Mesendoderm (in vitro differentiated cells): ENCODE measurements at regions not wholly inside any gene's neighbourhood (a gene's known extent, or its start where the extent isn't known, plus 50 kb on each side); places are given as distances from the start of the nearest gene placed in this dataset. TPM values are rescaled to one million over a fixed set of nuclear protein-coding genes. Genes with fewer than 3 reads are reported as not detected.

ENCODE experiments used
- DNase-seq: peaks from one replicate; pipeline ENCODE4 v3.0.0; 2013
- H2AK5ac ChIP-seq: 2 replicates; pipeline ENCODE4 v1.6.1; 2013; ENCODE audit warnings: low read length, inconsistent platforms
- H2BK120ac ChIP-seq: 2 replicates; pipeline ENCODE4 v1.6.1; 2013; ENCODE audit warnings: low read depth, mild to moderate bottlenecking, low read length, moderate library complexity, mixed read lengths
- H2BK15ac ChIP-seq: replicated peaks from 2 replicates; pipeline ENCODE4 v1.6.1; 2013; ENCODE audit warnings: low read depth, mild to moderate bottlenecking, moderate library complexity
- H2BK5ac ChIP-seq: 2 replicates; pipeline ENCODE4 v1.6.1; 2013; ENCODE audit warnings: low read length, inconsistent platforms
- H3K18ac ChIP-seq: 2 replicates; pipeline ENCODE4 v1.6.1; 2013; ENCODE audit warnings: mild to moderate bottlenecking, low read length, mixed read lengths
- H3K23ac ChIP-seq: one replicate; pipeline ENCODE4 v1.6.1; 2013; ENCODE audit warnings: low read length
- H3K27ac ChIP-seq: 2 replicates; pipeline ENCODE4 v1.5.1; 2013; ENCODE audit warnings: low read depth, mild to moderate bottlenecking, inconsistent platforms, low read length, moderate library complexity
- H3K27me3 ChIP-seq: 2 replicates; pipeline ENCODE4 v1.6.1; 2013; ENCODE audit warnings: low read length, control low read depth, mild to moderate bottlenecking, inconsistent platforms; ENCODE audit not compliant: insufficient read depth, poor library complexity
- H3K36me3 ChIP-seq: 2 replicates; pipeline ENCODE4 v1.6.1; 2013; ENCODE audit warnings: low read length, inconsistent platforms; ENCODE audit not compliant: control insufficient read depth, insufficient read depth
- H3K4ac ChIP-seq: one replicate; pipeline ENCODE4 v1.6.1; 2013; ENCODE audit warnings: low read depth, mild to moderate bottlenecking, low read length, moderate library complexity
- H3K4me1 ChIP-seq: 2 replicates; pipeline ENCODE4 v1.6.1; 2013; ENCODE audit warnings: low read depth, low read length, inconsistent platforms; ENCODE audit not compliant: control insufficient read depth
- H3K4me2 ChIP-seq: 2 replicates; pipeline ENCODE4 v1.6.1; 2013; ENCODE audit warnings: low read length
- H3K4me3 ChIP-seq: 2 replicates; pipeline ENCODE4 v1.5.1; 2013; ENCODE audit warnings: mild to moderate bottlenecking, low read length
- H3K56ac ChIP-seq: one replicate; pipeline ENCODE4 v1.6.1; 2013; ENCODE audit warnings: low read length
- H3K79me1 ChIP-seq: 2 replicates; pipeline ENCODE4 v1.6.1; 2013; ENCODE audit warnings: low read length, inconsistent platforms
- H3K79me2 ChIP-seq: 2 replicates; pipeline ENCODE4 v1.6.1; 2013; ENCODE audit warnings: mild to moderate bottlenecking, low read length; ENCODE audit not compliant: control insufficient read depth, insufficient read depth
- H3K9ac ChIP-seq: 2 replicates; pipeline ENCODE4 v1.6.1; 2013; ENCODE audit warnings: low read length, inconsistent platforms
- H4K5ac ChIP-seq: one replicate; pipeline ENCODE4 v1.6.1; 2013; ENCODE audit warnings: low read length
- H4K8ac ChIP-seq: one replicate; pipeline ENCODE4 v1.6.1; 2013; ENCODE audit warnings: low read depth, mild to moderate bottlenecking, control low read depth, low read length, moderate library complexity
- WGBS: extraction: QIAGEN DNeasy Blood & Tissue Kit; methylation state at CpG from one replicate; pipeline ENCODE4 v1.1.7; 2013; ENCODE audit warnings: low lambda C conversion rate, missing lambda C conversion rate; ENCODE audit not compliant: insufficient coverage; ENCODE audit errors: extremely low coverage; 5-methylcytosine and 5-hydroxymethylcytosine counted together
- small RNA-seq: library from polyadenylated mRNA; stranded (forward); fragments of <200 nt; extraction: miRNeasy Mini kit (QIAGEN cat#:217004); gene quantifications from one replicate; pipeline ENCODE3, GENCODE V24; 2013; ENCODE audit not compliant: insufficient read depth

DNA sequence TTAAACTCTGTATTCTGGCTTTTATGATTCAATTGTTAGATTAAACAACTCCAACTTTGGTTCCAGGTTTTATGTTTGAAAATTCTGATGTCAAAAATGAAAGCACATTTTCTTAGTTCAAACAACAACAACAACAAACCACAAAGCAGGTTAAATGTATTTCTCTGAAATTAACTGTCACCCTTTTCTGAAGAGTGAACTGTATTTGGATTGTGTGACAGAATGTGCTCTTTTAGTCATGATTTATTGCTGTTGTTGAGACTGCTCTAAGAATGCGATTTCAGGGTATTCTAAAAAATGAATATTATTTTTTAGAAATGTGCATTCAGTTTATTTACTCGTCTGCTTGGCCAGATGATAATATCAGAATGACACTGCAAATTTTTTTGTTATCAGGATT lies 144.1 kb downstream of the GNAI1 start:
- Histone ChIP-seq H2BK120ac (no peak overlapping the region), H3K18ac (no peak overlapping the region), H3K4ac (no peak overlapping the region), H3K4me2 (no peak overlapping the region), H3K27ac (no peak overlapping the region), H3K79me1 (no peaks in the 10 kb centered on the region), H3K36me3 (no peaks in the 10 kb centered on the region), H3K9ac (no peak overlapping the region), H3K23ac (no peak overlapping the region), H4K8ac (no peak overlapping the region), H3K79me2 (no peaks in the 10 kb centered on the region), H3K27me3 (no peaks in the 10 kb centered on the region), H2BK5ac (no peak overlapping the region), H3K4me3 (no peak overlapping the region), H4K5ac (no peak overlapping the region), H2AK5ac (no peak overlapping the region), H2BK15ac (no peak overlapping the region), H3K4me1 (no peaks in the 10 kb centered on the region), H3K56ac (no peak overlapping the region)
- no CpG with 5 or more reads among the region's 2 CpGs for WGBS
- DNase-seq, result no peak

DNA sequence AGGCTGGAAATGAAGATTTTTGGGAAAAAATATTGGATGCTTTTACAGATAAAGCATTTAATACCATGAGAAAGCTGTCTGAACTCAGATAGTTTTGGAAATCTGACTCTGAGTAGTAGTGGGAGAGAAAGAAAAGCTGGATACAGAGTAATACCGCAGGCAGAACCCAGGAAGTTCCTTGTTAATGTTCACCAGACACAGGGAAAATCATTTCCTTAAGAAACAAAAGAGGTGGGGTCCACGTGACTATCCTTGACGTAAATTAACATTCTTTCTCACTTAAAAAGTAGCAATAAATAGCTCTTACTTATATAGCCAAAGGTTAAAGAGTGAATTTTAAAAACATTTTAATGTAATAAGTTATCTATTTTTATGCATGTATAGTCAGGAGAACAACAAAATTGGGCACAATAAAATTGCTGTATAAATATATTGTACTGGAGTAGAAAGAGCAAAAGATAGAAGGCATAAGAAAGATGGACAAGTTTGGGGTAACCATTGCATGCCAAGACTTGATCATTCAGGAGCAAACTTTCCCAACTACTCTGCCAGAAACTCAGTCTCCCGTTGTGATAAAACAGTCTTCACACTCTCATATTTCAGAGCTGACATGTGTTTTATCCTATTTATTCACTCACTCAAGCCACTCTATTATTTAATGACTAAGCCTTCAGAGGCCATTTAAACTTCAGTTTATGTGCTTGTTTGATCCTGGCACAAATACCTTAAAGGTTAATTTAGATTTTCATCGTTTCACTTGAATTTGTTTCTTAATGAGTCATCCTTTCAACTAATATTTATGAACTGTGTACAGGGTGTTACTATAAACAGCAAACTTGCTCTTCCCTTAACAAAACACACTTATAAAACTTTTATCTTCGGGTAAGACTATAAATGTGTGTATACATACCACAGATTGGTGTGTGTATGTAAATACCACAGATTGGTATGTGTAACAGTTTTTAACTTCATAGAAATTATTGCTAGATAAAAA lies 143.1 kb downstream of the GNAI1 start:
- no peak overlapping the region for H3K18ac ChIP-seq
- H2BK15ac ChIP-seq, result no peak overlapping the region
- no peak overlapping the region for H3K4me3 ChIP-seq
- no peaks in the 10 kb centered on the region for H3K36me3 ChIP-seq
- H3K4me2 ChIP-seq, result no peak overlapping the region
- H2AK5ac ChIP-seq, result no peak overlapping the region
- no peak overlapping the region for H3K4ac ChIP-seq
- no peak overlapping the region for H4K8ac ChIP-seq
- no peaks in the 10 kb centered on the region for H3K79me1 ChIP-seq
- no peaks in the 10 kb centered on the region for H3K4me1 ChIP-seq
- no peak for DNase-seq
- no CpG with 5 or more reads among the region's 6 CpGs for WGBS
- no peak overlapping the region for H4K5ac ChIP-seq
- H2BK5ac ChIP-seq, result no peak overlapping the region
- H3K23ac ChIP-seq, result no peak overlapping the region
- H3K27me3 ChIP-seq, result no peaks in the 10 kb centered on the region
- no peak overlapping the region for H3K56ac ChIP-seq
- no peak overlapping the region for H2BK120ac ChIP-seq
- no peaks in the 10 kb centered on the region for H3K79me2 ChIP-seq
- no peak overlapping the region for H3K27ac ChIP-seq
- H3K9ac ChIP-seq, result no peak overlapping the region

Small RNAs in the stretch of these regions (small RNA-seq; reads per million reads assigned to genes)
- gene RN7SL35P (not detected), gene SNRPBP1 (not detected)
